ENCODE measurements at regions not wholly inside any gene's neighbourhood (a gene's known extent, or its start where the extent isn't known, plus 50 kb on each side); places are given as distances from the start of the nearest gene placed in this dataset.

GRCh38 chr5:133792024-133792423, 176.4 kb downstream of the C5orf15 start:
- DNase-seq (ENCODE audit: low read depth), result no peak
- TF ChIP-seq CTCF (IDR thresholded peaks at IDR 0.05; ENCODE audit: insufficient read depth, low read depth, low read length), result no peak
- H3K4me3 ChIP-seq (ENCODE audit: low read depth, low read length), result no peak overlapping the region

- no peak for TF ChIP-seq CTCF (IDR thresholded peaks at IDR 0.05; ENCODE audit: insufficient read depth, low read depth, low read length)
- DNase-seq (ENCODE audit: low read depth), result no peak
- H3K4me3 ChIP-seq (ENCODE audit: low read depth, low read length), result no peak overlapping the region
These were observed 177.5 kb downstream of the C5orf15 start for GRCh38 chr5:133790898-133791297.

GRCh38 chr5:133789428-133789827, 177.1 kb upstream of the FSTL4 start:
- no peak for TF ChIP-seq CTCF (IDR thresholded peaks at IDR 0.05; ENCODE audit: insufficient read depth, low read depth, low read length)
- no peak overlapping the region for H3K4me3 ChIP-seq (ENCODE audit: low read depth, low read length)
- no peak for DNase-seq (ENCODE audit: low read depth)

GRCh38 chr5:133788121-133788520, 175.8 kb upstream of the FSTL4 start:
- no peak for TF ChIP-seq CTCF (IDR thresholded peaks at IDR 0.05; ENCODE audit: insufficient read depth, low read depth, low read length)
- DNase-seq (ENCODE audit: low read depth), result no peak
- H3K4me3 ChIP-seq (ENCODE audit: low read depth, low read length), result no peak overlapping the region

GRCh38 chr5:133786420-133786819, 174.1 kb upstream of the FSTL4 start:
- no peak overlapping the region for H3K4me3 ChIP-seq (ENCODE audit: low read depth, low read length)
- TF ChIP-seq CTCF (IDR thresholded peaks at IDR 0.05; ENCODE audit: insufficient read depth, low read depth, low read length), result no peak
- DNase-seq (ENCODE audit: low read depth), result no peak

- H3K4me3 ChIP-seq (ENCODE audit: low read depth, low read length), result no peak overlapping the region
- no peak for TF ChIP-seq CTCF (IDR thresholded peaks at IDR 0.05; ENCODE audit: insufficient read depth, low read depth, low read length)
- DNase-seq (ENCODE audit: low read depth), result no peak
These were observed 172.8 kb upstream of the FSTL4 start for GRCh38 chr5:133785182-133785581.

GRCh38 chr5:133783481-133783880, 171.1 kb upstream of the FSTL4 start:
- no peak for TF ChIP-seq CTCF (IDR thresholded peaks at IDR 0.05; ENCODE audit: insufficient read depth, low read depth, low read length)
- no peak overlapping the region for H3K4me3 ChIP-seq (ENCODE audit: low read depth, low read length)
- DNase-seq (ENCODE audit: low read depth), result no peak

Measured in fibroblast of villous mesenchyme (primary cell).